HL-60 (cell line): ENCODE measurements at regions not wholly inside any gene's neighbourhood (a gene's known extent, or its start where the extent isn't known, plus 50 kb on each side); places are given as distances from the start of the nearest gene placed in this dataset.

ENCODE experiments used
- CTCF ChIP-seq: IDR thresholded peaks from one replicate; pipeline ENCODE4 v1.5.1; 2011; ENCODE audit warnings: low read length, control low read depth, inconsistent platforms; ENCODE audit not compliant: insufficient read depth
- GABPA ChIP-seq: IDR thresholded peaks from 2 replicates; pipeline ENCODE4 v1.6.1; 2012; ENCODE audit warnings: low read depth
- POLR2AphosphoS5 ChIP-seq: IDR thresholded peaks from 2 replicates; pipeline ENCODE4 v1.6.1; 2012; ENCODE audit warnings: low read depth

- no peak for TF ChIP-seq POLR2AphosphoS5
- no peak for TF ChIP-seq GABPA
- no peak for TF ChIP-seq CTCF
Measured at GRCh38 chr12:5223881-5224280, 180.2 kb downstream of the KCNA5 start.
